ENCODE measurements at regions not wholly inside any gene's neighbourhood (a gene's known extent, or its start where the extent isn't known, plus 50 kb on each side); places are given as distances from the start of the nearest gene placed in this dataset.

- TF ChIP-seq CTCF (conservative IDR thresholded peaks at IDR 0.05; ENCODE audit: low read depth, low read length) = no peak
- no peak for DNase-seq (ENCODE audit: low read depth)
- H3K4me3 ChIP-seq (ENCODE audit: low read depth, low read length) = no peak overlapping the region
These were observed 302.4 kb upstream of the SORL1-AS1 start for GRCh38 chr11:121755191-121755590.

GRCh38 chr11:121754598-121754997, 301.8 kb upstream of the SORL1-AS1 start:
- H3K4me3 ChIP-seq (ENCODE audit: low read depth, low read length) = no peak overlapping the region
- no peak for TF ChIP-seq CTCF (conservative IDR thresholded peaks at IDR 0.05; ENCODE audit: low read depth, low read length)
- peak; percentile 81 for DNase-seq (ENCODE audit: low read depth)

- H3K4me3 ChIP-seq (ENCODE audit: low read depth, low read length) = no peak overlapping the region
- DNase-seq (ENCODE audit: low read depth) = no peak
- no peak for TF ChIP-seq CTCF (conservative IDR thresholded peaks at IDR 0.05; ENCODE audit: low read depth, low read length)
These were observed 296.9 kb upstream of the SORL1-AS1 start for GRCh38 chr11:121749691-121750090.

DNA sequence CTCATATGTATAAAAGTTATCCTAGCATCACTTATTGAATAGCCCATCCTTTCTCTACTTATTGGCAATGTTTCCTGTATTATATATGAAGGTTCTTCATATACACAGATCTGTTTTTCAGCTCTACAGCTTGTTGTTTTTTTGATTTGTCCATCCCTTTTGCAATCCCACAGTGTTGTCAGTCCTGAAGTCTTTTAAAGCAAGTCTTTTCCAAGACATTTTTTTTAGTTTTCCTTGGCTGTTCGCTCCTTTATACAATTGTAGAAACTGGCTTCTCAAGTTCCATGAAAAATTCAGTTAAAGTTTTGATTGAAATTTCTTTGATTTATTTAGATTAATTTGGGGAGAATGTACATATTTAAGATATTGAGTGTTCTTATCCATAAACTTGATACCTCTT, 295.3 kb upstream of the SORL1-AS1 start:
- no peak for TF ChIP-seq CTCF (conservative IDR thresholded peaks at IDR 0.05; ENCODE audit: low read depth, low read length)
- no peak for DNase-seq (ENCODE audit: low read depth)
- no peak overlapping the region for H3K4me3 ChIP-seq (ENCODE audit: low read depth, low read length)

GRCh38 chr11:121743285-121743684, 290.5 kb upstream of the SORL1-AS1 start:
- no peak for DNase-seq (ENCODE audit: low read depth)
- H3K4me3 ChIP-seq (ENCODE audit: low read depth, low read length) = no peak overlapping the region
- TF ChIP-seq CTCF (conservative IDR thresholded peaks at IDR 0.05; ENCODE audit: low read depth, low read length) = no peak

- peak; percentile 41 for TF ChIP-seq CTCF (conservative IDR thresholded peaks at IDR 0.05; ENCODE audit: low read depth, low read length)
- DNase-seq (ENCODE audit: low read depth) = peak; percentile 64
- H3K4me3 ChIP-seq (ENCODE audit: low read depth, low read length) = no peak overlapping the region
These were observed 289.1 kb upstream of the SORL1-AS1 start for GRCh38 chr11:121741761-121742361.

- peak; percentile 42 for DNase-seq (ENCODE audit: low read depth)
- H3K4me3 ChIP-seq (ENCODE audit: low read depth, low read length) = no peak overlapping the region
- TF ChIP-seq CTCF (conservative IDR thresholded peaks at IDR 0.05; ENCODE audit: low read depth, low read length) = peak; percentile 6
These were observed 288.6 kb upstream of the SORL1-AS1 start for GRCh38 chr11:121741351-121741760.
